H9 (cell line): ENCODE measurements at regions not wholly inside any gene's neighbourhood (a gene's known extent, or its start where the extent isn't known, plus 50 kb on each side); places are given as distances from the start of the nearest gene placed in this dataset.

Experiments used
- DNase-seq: peaks from one replicate; pipeline ENCODE4 v3.0.0-alpha.2; 2017
- H2AFZ ChIP-seq: one replicate; pipeline ENCODE4 v1.6.1; 2013; ENCODE audit warnings: mild to moderate bottlenecking, low read length, control low read depth, moderate library complexity
- H2AK5ac ChIP-seq: 2 replicates; pipeline ENCODE4 v1.6.1; 2013; ENCODE audit warnings: low read length, control low read depth, mixed read lengths; ENCODE audit not compliant: insufficient read length
- H2BK120ac ChIP-seq: one replicate; pipeline ENCODE4 v1.6.1; 2013; ENCODE audit warnings: low read depth, mild to moderate bottlenecking, low read length, control low read depth, inconsistent platforms; ENCODE audit not compliant: poor library complexity, severe bottlenecking
- H2BK12ac ChIP-seq: 2 replicates; pipeline ENCODE4 v1.6.1; 2013; ENCODE audit warnings: low read length, control low read depth, mixed read lengths, low read depth; ENCODE audit not compliant: insufficient read length
- H2BK15ac ChIP-seq: 2 replicates; pipeline ENCODE4 v1.6.1; 2013; ENCODE audit warnings: low read depth, low read length, control low read depth
- H2BK20ac ChIP-seq: one replicate; pipeline ENCODE4 v1.6.1; 2013; ENCODE audit warnings: low read depth, mild to moderate bottlenecking, low read length, control low read depth, inconsistent platforms; ENCODE audit not compliant: poor library complexity, severe bottlenecking
- H2BK5ac ChIP-seq: 2 replicates; pipeline ENCODE4 v1.6.1; 2013; ENCODE audit warnings: low read length, control low read depth, mixed read lengths; ENCODE audit not compliant: insufficient read length
- H3K14ac ChIP-seq: 2 replicates; pipeline ENCODE4 v1.6.1; 2013; ENCODE audit warnings: low read length, control low read depth; ENCODE audit not compliant: insufficient read depth
- H3K18ac ChIP-seq: 2 replicates; pipeline ENCODE4 v1.6.1; 2013; ENCODE audit warnings: low read depth, mild to moderate bottlenecking, mixed read lengths, low read length, control low read depth; ENCODE audit not compliant: insufficient read length
- H3K23ac ChIP-seq: 2 replicates; pipeline ENCODE4 v1.6.1; 2013; ENCODE audit warnings: low read length, control low read depth, mixed read lengths, low read depth; ENCODE audit not compliant: insufficient read length
- H3K23me2 ChIP-seq: 2 replicates; pipeline ENCODE4 v1.6.1; 2013; ENCODE audit warnings: low read depth, mild to moderate bottlenecking, mixed read lengths, low read length, control low read depth; ENCODE audit not compliant: insufficient read length, poor library complexity, severe bottlenecking
- H3K27ac ChIP-seq: 2 replicates; pipeline ENCODE4 v1.5.1; 2013; ENCODE audit warnings: low read length, control low read depth, mixed read lengths, low read depth; ENCODE audit not compliant: insufficient read length
- H3K27me3 ChIP-seq: 2 replicates; pipeline ENCODE4 v1.6.1; 2013; ENCODE audit warnings: low read length, control low read depth, inconsistent platforms; ENCODE audit not compliant: insufficient read depth
- H3K4ac ChIP-seq: 2 replicates; pipeline ENCODE4 v1.6.1; 2013; ENCODE audit warnings: low read depth, mild to moderate bottlenecking, control low read depth, inconsistent platforms, low read length, moderate library complexity
- H3K4me1 ChIP-seq: 2 replicates; pipeline ENCODE4 v1.6.1; 2013; ENCODE audit warnings: low read length, control low read depth, inconsistent platforms; ENCODE audit not compliant: insufficient read depth
- H3K4me2 ChIP-seq: 2 replicates; pipeline ENCODE4 v1.6.1; 2013; ENCODE audit warnings: low read length, control low read depth, mixed read lengths; ENCODE audit not compliant: insufficient read length, insufficient read depth
- H3K56ac ChIP-seq: 2 replicates; pipeline ENCODE4 v1.6.1; 2013; ENCODE audit warnings: low read depth, mild to moderate bottlenecking, mixed read lengths, low read length, control low read depth; ENCODE audit not compliant: insufficient read length
- H3K79me1 ChIP-seq: 2 replicates; pipeline ENCODE4 v1.6.1; 2013; ENCODE audit warnings: low read depth, mild to moderate bottlenecking, moderate library complexity, low read length, control low read depth, inconsistent platforms; ENCODE audit not compliant: insufficient read depth, poor library complexity, severe bottlenecking
- H3K79me2 ChIP-seq: 2 replicates; pipeline ENCODE4 v1.6.1; 2013; ENCODE audit warnings: low read length, control low read depth, inconsistent platforms; ENCODE audit not compliant: insufficient read depth
- H3K9ac ChIP-seq: 2 replicates; pipeline ENCODE4 v1.6.1; 2013; ENCODE audit warnings: low read length, control low read depth, mixed read lengths; ENCODE audit not compliant: insufficient read length; ENCODE audit errors: extremely low read depth
- H3K9me3 ChIP-seq: one replicate; pipeline ENCODE4 v1.6.1; 2013; ENCODE audit warnings: low read depth, low read length, inconsistent platforms; ENCODE audit not compliant: control insufficient read depth
- H3T11ph ChIP-seq: one replicate; pipeline ENCODE4 v1.6.1; 2013; ENCODE audit warnings: mild to moderate bottlenecking, low read length, control low read depth, inconsistent platforms
- H4K20me1 ChIP-seq: one replicate; pipeline ENCODE4 v1.6.1; 2013; ENCODE audit not compliant: control insufficient read depth, insufficient read length, insufficient read depth
- H4K5ac ChIP-seq: 2 replicates; pipeline ENCODE4 v1.6.1; 2013; ENCODE audit warnings: low read depth, mild to moderate bottlenecking, mixed read lengths, low read length, control low read depth; ENCODE audit not compliant: insufficient read length
- H4K8ac ChIP-seq: replicated peaks from 2 replicates; pipeline ENCODE4 v1.6.1; 2013; ENCODE audit warnings: low read length, control low read depth, mixed read lengths, low read depth; ENCODE audit not compliant: insufficient read length
- H4K91ac ChIP-seq: 2 replicates; pipeline ENCODE4 v1.6.1; 2013; ENCODE audit warnings: low read depth, mild to moderate bottlenecking, moderate library complexity, mixed read lengths, low read length, control low read depth; ENCODE audit not compliant: insufficient read length
- H3K27ac Mint-ChIP-seq, 3 experiments: 2 replicates in 2 of 3; 3 replicates in 1 of 3; pipeline ENCODE4 v1.8.0; 2020 to 2021; ENCODE audit warnings: mixed read lengths in 3 of 3, mild to moderate bottlenecking in 1 of 3, moderate library complexity in 1 of 3
- H3K27me3 Mint-ChIP-seq: 2 replicates; pipeline ENCODE4 v1.8.0; 2021; ENCODE audit warnings: low read depth, mild to moderate bottlenecking, moderate library complexity, mixed read lengths
- H3K36me3 Mint-ChIP-seq, 3 experiments: 2 replicates in 2 of 3; 3 replicates in 1 of 3; pipeline ENCODE4 v1.8.0; 2020 to 2021; ENCODE audit warnings: low read depth in 3 of 3, mixed read lengths in 3 of 3; ENCODE audit not compliant: insufficient read depth in 1 of 3
- H3K4me1 Mint-ChIP-seq, 2 experiments: 2 replicates each; pipeline ENCODE4 v1.8.0; 2020; ENCODE audit warnings: mixed read lengths in 2 of 2
- H3K4me3 Mint-ChIP-seq, 2 experiments: 2 replicates in 1 of 2; 3 replicates in 1 of 2; pipeline ENCODE4 v1.8.0; 2020 to 2021; ENCODE audit warnings: mild to moderate bottlenecking in 2 of 2, mixed read lengths in 2 of 2, moderate library complexity in 1 of 2
- H3K9me3 Mint-ChIP-seq, 2 experiments: 2 replicates in 1 of 2; 3 replicates in 1 of 2; pipeline ENCODE4 v1.8.0; 2020; ENCODE audit warnings: mild to moderate bottlenecking in 2 of 2, mixed read lengths in 2 of 2, moderate library complexity in 1 of 2
- CTCF ChIP-seq: fragments of 200-600 bp; sonication (generic); conservative IDR thresholded peaks from 3 replicates; pipeline ENCODE4 v1.8.0; 2021; ENCODE audit warnings: antibody characterized with exemption, mild to moderate bottlenecking
- WGBS: extraction: QIAGEN DNeasy Blood & Tissue Kit; methylation state at CpG from one replicate; pipeline ENCODE4 v1.1.7; 2013; ENCODE audit warnings: missing lambda C conversion rate, low lambda C conversion rate, mixed read lengths; ENCODE audit not compliant: insufficient read length; ENCODE audit errors: extremely low coverage; 5-methylcytosine and 5-hydroxymethylcytosine counted together

- Histone ChIP-seq H3K79me1 (no peaks in the 10 kb centered on the region), H2BK12ac (no peak overlapping the region), H3K4me1 (no peaks in the 10 kb centered on the region; the same call in 1 of the 2 replicates), H3K14ac (no peak overlapping the region), H3K9ac (no peak overlapping the region), H4K8ac (no peak overlapping the region), H2BK120ac (no peak overlapping the region), H3K4ac (no peak overlapping the region), H3K27ac (no peak overlapping the region), H3K9me3 (no peaks in the 10 kb centered on the region), H2BK15ac (no peak overlapping the region), H4K5ac (no peak overlapping the region), H3K27me3 (no peaks in the 10 kb centered on the region), H4K20me1 (no peaks in the 10 kb centered on the region), H3K4me2 (no peak overlapping the region), H2BK20ac (no peak overlapping the region), H3K23me2 (no peaks in the 10 kb centered on the region), H3K23ac (no peak overlapping the region), H3K56ac (no peak overlapping the region), H2AFZ (no peak overlapping the region), H3K79me2 (no peaks in the 10 kb centered on the region), H2AK5ac (no peak overlapping the region), H3T11ph (no peak overlapping the region), H3K18ac (no peak overlapping the region), H2BK5ac (no peak overlapping the region), H4K91ac (no peak overlapping the region)
- Mint-ChIP-seq H3K27ac (peak overlapping the region; percentile 61 to 86 (median 82); a peak in 5 of 7 replicates), H3K27me3 (no peaks in the 10 kb centered on the region), H3K4me1 (peaks cover 18 to 20% of the 10 kb centered on the region in 2 experiments), H3K36me3 (no peaks in the 10 kb centered on the region), H3K9me3 (no peaks in the 10 kb centered on the region; a peak in 1 of 5 replicates), H3K4me3 (no peak overlapping the region)
- no CpG with 5 or more reads among the region's 15 CpGs for WGBS
- peak; percentile 50 for DNase-seq
- no peak for TF ChIP-seq CTCF
Observed at GRCh38 chr5:90056911-90057705, 352.4 kb downstream of the CETN3 start.
